Inflammatory macrophage treated with lipopolysaccharide for 4 hours (primary cell): ENCODE measurements at regions not wholly inside any gene's neighbourhood (a gene's known extent, or its start where the extent isn't known, plus 50 kb on each side); places are given as distances from the start of the nearest gene placed in this dataset.

Source experiments
- DNase-seq: peaks from one replicate; pipeline ENCODE4 v3.0.0-alpha.2; 2020

DNA sequence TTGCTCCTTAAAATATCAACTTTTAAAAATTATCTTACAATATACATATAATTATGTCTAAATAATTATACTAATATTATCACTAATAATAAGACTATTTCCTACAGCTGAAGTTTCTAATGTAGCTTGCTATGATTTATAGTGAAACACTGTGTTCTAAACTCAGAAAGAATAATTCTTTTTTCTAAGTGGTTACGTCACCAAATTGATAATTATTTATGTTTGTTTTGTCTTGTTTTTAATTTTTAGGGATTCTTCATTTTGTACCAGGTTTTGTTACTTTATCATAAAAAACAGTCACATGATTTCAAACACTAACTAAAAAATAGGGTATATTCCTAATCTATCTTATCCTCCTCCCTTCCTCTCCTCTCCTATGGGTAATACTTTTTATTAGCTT lies 662.1 kb downstream of the FRK start:
- no peak for DNase-seq

DNA sequence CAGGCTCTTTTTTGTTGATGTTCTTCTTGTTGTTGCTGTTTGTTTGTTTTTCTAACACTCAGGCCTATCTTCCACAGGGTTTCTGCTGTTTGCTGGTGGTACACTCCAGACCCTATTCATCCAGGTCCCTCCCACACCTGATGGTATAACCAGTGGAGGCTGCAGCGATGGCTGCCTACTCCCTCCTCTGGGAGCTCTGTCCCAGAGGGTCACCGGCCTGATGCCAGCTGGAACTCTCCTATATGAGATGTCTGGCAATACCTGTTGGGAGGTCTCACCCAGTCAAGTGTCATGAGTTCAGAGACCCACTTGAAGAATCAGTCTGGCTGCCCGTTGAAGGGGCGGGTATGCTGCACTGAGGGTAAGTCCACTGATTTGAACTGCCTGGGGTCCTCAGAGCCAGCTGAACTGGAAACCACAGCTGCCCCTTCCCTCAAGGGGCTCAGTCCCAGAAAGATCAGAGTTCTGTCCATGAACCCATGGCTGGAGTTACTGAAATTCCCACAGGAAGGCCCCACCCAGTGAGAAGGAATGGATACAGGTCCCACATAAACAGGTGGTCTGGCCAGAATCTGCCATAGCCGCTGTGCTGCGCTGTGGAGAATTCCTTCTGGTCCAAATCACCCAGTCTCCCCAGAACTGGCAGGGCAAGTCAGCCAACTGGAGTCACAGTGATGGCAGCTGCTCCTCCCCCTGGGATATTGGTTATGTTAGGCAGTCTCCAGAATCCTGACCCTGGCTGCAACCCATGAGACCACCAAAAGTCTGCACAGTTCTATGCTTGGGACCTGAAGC lies 664.4 kb downstream of the FRK start:
- no peak for DNase-seq

DNA sequence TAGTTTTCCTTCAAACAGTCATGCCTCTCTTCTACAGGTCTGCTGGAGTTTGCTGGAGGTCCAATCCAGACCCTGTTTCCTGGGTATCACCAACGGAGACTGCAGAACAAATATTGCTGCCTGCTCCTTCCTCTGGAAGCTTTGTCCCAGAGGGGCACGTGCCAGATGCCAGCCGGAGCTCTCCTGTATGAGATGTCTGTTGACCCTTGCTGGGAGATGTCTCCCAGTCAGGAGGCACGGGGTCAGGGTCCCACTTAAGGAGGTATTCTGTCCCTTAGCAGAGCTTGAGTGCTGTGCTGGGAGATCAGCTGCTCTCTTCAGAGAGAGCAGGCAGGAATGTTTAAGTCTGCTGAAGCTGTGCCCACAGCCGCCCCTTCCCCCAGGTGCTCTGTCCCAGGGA lies 666.9 kb downstream of the FRK start:
- no peak for DNase-seq

DNA sequence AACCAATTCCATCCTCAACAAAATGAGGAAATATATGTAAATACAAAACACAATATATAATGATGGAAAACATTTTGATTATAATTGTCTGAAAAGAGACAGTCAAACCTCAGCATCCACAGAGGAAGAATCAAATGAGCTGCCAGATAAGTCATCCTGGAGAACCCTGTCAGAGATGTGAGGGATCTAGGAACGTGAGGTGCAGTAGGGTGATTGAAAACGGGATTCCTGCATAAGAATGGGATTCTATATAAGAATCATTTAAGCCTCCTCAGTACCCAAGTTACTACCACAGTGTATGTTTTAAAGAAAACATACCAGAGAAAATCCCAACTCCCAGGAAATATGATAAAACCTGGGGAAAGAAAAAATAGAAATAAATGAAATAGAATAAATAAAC lies 690.5 kb downstream of the FRK start:
- no peak for DNase-seq

DNA sequence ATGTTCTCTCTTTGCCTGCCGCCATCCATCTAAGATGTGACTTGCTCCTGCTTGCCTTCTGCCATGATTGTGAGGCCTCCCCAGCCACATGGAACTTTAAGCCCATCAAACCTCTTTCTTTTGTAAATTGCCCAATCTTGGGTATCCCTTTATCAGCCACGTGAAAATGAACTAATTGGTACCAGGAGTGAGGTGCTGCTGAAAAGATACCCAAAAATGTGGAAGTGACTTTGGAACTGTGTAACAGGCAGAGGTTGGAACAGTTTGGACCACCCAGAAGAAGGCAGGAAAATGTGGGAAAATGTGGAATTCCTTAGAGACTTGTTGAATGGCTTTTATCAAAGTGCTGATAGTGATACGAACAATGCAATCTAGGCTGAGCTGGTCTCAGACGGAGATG lies 694.9 kb downstream of the FRK start:
- DNase-seq = no peak

DNA sequence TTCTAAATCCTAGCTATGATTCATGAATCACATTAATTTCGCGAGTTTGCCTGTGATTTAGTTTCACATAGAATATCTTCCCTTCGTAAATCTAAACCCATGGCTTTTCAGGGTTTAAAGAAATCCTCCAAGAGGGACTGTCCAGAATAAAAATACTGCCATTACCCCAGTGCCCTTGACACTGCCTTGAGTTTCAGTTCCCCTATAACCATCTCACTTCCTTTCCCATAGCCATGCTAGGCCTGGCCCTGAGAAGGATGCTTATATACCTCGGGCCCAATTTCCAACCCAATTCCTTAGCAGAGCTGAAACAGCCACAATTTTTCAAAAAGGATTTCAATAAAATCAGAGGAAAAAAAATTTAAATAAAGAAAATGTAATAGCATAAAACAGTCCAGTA lies 697.3 kb downstream of the FRK start:
- no peak for DNase-seq

DNA sequence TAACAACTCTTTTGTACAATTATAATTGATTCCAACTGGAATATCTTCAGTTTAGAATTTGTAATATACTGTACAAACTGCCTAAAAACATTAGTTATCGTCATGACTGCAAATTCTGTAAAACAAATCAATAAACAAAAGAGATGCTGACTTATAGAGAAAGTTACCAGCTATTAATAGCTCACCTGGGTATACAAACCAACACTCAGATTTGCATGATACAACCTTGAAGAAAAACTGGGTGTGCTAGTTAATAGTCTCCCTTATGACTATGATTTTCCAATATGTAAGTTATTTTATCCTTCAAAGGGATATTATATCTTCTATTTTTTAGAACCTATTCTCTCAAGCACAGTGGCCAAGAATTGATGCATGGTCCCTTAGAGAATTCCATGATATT lies 698.5 kb downstream of the FRK start:
- DNase-seq = no peak

DNA sequence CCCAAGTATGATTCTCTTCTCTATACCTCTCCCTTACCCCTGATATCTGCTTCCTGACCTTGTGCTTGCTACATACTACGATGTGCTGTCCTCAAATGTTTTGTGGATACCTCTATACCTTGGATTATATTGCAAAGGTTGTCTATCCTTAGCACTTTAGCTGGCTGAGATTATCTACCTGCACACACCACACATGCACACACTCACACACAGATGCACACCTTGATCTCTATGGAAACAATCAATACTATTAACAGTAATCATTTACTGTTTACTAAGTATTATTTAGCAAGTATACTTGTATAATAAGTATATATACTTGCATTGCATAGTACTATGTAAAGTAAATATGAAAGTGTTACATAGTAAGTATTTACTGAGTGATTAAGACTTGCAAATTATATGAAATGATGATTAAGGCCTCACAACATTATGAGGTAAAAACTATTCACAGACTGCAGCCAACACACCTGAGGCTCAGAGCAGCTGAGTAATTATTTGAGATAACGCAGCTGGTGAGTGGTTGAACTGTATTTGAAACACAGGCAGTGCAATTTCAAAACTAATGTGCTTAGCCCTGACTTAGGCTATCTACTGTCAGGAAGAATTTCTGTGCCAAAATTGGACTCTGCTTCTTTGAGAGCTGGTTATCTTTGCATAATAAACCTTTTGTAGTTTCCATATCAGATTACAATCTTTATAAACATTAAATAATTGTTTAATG lies 699.9 kb downstream of the FRK start:
- no peak for DNase-seq

DNA sequence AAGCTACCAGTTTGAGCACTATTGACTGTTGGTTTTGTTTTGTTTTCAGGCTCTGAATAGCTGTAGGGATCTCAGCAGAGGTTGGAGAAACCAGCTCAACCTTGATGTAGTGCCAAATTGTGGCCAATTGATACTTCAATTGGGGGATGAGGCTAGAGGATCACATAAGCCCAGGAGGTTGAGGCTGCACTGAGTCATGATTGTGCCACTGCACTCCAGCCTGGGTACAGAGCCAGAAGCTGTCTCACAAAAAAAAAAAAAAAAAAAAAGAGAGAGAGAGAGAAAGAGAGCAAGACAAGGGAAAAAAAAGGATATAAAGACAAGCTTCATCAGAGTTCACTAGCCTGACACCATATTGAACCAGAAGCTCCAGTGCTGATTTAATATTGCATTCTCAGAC lies 702.1 kb downstream of the FRK start:
- DNase-seq = no peak

DNA sequence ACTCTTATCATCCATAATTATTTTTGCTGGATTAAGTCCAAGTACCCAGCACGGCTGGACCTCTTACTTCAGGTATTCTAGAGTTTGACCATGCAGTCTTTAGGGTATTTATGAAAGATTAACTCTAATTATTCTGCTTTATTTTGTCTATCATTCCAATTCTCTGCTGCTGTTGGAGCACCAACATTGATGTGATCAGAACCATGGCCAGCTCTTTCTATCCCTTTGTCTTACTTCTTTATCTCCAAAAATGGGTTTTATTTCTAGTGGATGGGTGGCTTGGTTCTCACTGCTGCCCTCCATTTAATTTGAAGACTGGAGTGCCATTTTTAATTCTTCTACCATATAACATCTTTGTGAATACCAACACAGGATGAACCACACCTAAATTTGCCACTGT lies 704.3 kb downstream of the FRK start:
- DNase-seq = no peak

DNA sequence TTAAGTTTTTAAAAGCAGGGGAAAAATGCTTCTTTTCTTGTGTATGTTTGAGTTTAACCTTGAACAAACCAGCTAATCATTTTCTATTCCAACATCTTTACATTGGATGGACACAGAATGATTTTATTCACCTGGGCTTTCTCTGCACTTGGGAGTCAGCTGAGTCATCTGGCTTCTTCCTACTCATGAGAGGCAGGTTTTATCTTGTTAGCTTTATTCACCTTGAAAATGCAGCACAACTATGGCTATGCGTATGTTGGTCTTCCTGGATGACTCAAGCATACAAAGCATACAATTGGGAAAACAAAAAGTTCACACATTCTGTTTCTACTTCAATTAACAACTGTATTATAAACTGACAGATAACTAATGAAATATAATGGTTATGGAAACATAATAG lies 737.7 kb downstream of the FRK start:
- DNase-seq = no peak

DNA sequence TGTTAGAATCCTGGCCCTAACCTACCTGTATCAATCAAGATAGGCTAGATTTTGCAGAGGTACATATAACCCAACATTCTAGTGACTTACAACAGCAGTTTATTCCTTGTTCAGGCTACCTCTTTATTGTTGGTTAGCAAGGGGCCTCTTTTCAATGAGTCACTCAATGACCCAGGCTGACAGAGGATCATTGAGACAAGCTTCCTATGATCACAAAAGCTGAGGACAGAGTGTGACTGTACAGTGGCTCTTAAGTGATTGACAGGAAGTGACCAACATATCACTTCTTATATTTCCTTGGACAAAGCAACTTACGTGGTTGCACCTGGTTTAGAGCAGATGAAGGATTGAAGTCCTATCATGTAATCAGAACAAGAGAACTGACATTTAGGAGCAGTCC lies 740.9 kb downstream of the FRK start:
- no peak for DNase-seq

DNA sequence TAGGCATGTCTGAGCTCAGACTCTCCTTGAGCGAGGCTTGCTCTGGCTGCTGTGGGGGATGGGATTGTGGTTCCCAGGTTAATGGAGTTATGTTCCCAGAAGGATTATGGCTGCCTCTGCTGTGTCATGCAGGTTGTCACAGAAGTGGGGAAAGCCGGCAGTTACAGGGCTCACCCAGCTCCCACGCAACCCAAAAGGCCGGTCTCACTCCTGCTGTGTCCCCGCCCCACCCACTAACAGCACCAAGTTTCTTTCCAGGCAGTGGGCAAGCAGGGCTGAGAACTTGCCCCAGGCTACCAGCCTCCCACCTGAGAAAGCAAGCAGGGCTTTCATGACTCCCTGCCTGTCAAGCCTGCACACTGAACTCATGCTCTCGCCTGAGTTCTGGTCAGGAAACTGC lies 750.5 kb downstream of the FRK start:
- no peak for DNase-seq

DNA sequence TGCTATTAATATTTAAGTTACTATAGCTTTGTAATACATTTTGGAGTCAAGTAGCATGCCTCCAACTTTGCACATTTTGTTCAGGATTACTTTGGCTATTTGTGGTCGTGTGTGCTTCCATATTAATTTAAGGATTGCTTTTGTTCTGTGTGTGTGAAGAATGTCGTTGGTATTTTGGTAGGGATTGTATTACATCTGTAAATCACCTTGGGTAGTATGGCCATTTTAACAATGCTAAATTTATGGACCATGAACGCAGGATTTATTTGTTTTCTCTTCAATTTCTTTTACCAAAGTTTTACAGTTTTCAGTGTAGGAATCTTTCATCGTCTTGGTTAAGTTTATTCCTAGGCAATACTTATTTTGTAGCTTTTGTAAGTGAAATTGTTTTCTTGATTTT lies 758.0 kb downstream of the FRK start:
- DNase-seq = no peak

DNA sequence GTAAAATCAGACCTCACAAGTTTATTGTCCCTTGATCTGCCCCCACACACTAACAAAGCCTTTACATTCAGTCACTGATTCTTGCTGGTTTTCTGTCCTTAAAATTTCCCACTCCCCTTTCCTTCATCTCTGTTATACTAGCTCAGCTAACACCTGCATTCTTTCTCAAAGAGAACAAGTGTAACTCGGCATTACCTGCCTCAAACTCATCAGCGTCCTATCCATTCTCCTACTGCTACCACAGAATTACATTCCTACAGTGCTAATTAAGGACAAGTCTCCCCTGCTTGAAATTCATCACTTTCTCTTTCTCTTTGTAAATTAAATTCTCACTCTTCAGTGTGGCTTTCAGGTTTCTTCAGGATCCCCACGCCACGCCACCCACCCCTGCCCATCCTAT lies 773.2 kb downstream of the FRK start:
- DNase-seq = no peak

DNA sequence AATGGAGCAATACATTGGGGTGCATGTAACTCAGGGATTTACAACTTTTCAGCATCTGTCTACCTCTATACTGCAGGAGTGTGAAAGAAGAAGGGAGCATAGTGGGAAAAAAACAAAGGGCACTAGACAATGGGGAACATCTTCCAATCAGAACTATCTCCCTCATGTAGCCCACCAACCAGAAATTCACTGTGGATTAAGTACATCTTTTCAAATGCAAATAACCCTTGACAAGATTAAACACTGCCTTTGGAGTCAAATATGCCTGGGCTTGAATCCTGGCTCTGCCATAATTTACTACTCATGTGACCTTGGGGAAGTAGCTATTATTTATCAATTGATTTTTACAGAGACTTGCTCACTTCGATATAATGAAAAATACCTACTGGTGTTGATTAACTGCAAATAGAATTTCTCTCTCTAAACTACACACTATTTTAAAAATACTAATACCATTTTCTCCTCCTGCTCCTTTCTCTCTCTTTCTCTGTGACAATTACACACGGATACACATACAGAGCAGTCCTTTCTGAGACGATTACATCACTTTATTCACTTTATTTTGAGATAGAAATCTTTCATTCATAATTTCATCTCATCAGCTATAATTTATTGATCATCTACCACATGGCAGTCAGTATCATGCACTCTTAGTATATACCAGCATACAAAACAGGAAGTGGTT lies 783.7 kb downstream of the FRK start:
- DNase-seq = no peak

DNA sequence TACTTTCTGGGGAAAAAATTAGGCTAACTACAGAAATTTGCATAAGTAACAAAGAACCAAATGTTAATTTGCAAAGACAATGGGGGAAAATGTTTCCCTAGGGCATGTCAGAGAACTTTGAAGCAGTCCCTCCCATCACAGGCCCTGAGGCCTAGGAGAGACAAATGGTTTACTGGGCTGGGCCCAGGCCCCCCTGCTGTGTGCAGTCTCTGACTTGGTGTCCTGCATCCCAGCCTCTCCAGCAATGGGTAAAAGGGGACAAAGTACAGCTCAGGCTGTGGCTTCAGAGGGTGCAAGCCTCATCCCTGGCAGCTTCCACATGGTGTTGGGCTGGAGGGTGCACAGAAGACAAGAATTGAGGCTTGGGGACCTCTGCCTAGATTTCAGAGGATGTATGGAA lies 788.4 kb downstream of the FRK start:
- no peak for DNase-seq

DNA sequence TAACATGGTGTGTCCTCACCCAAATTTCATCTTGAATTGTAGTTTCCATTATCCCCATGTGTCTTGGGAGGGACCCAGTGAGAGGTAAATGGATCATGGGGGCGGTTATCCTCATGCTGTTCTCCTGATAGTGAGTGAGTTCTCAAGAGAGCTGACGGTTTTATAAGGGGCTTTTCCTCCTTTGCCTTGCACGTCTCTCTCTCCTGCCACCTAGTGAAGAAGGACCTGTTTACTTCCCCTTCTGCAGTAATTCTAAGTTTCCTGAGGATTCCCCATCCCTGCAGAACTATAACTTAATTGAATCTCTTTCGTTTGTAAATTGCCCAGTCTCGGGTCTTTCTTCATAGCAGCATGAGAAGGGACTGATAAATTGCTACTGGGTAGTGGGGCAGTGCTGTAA lies 789.3 kb downstream of the FRK start:
- DNase-seq = no peak

DNA sequence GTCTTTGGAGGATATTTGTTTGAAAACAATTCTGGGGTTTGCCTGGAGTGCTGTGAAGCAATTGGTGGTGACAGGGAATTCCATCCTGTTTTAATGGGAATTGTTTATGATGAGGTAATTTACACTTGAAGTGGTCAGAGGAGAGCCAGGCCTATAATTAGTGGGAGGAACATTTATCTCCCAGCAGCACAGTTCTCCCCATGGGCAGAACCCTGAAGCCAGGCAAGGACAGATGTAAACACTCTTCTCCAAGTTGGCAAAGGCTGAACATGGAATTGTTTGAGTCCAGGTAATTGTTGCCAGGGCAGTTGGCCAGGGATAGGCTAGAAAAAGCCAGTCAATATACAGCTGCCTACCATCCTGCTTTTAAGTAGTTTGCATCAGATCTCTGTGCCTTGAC lies 789.7 kb downstream of the FRK start:
- DNase-seq = no peak

DNA sequence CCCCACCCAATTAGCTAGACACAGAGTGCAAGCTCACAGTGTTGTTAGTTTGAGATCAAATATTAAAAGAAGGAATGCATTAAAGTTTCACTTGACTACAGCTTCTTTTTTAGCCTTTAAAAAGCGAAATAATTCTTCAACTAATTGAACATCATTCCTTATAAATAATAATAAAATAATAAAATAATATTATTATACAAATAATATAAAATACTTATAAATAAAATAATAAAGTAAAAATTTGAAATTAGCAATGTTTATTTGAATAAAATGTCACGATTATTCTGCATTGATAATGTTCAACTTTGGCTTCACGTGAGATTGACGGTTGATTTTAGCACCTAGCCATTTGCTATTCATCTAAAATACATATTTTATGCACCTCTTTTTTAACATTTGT lies 819.3 kb downstream of the FRK start:
- DNase-seq = no peak

DNA sequence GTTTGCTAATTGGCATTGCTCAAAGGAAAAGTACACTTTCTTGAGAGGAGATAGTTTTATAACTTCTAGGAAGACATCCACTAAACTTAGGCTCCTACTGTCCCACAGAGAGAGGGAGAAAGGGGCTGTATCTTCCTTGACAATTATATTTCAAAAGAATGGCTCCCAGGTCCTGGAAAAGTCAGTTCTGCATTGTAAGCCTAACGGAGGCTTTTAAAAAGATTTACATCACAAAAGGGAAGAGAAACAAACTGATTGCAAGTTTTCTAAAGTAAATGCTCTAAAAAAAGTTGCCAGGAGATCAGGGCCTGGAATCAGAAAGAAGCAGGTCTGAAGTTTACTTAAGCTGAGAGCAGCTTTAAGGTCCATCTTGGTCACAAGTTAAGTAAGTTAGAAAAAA lies 839.5 kb downstream of the FRK start:
- DNase-seq = no peak

DNA sequence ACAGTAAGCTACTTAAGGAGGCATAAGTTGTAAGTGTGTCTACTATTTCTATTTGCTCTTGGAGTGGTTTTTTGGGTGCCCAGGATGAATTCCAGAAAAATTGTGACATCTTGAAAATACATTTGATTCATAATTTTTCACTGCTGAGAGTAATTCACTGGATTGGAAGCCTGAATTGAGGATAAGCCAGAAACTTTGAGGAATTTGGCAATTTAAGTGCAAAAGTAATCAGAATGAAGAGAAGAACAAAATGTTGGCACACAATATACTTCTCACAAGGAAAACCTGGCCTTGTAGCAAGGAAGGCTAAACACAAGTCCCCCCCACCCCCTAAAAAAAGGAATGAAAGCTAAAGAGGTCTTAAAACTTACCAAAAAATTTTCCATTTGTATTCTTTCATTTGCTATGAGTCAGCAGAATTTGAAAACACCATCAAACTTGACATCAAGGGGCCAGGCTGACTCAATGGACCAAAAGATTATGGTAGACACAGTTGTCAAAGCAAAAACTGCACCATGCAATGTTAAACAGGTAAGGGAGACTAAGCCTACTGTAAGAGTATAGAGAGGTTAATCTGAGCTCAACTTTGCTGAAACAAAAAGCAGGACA lies 840.0 kb downstream of the FRK start:
- no peak for DNase-seq

DNA sequence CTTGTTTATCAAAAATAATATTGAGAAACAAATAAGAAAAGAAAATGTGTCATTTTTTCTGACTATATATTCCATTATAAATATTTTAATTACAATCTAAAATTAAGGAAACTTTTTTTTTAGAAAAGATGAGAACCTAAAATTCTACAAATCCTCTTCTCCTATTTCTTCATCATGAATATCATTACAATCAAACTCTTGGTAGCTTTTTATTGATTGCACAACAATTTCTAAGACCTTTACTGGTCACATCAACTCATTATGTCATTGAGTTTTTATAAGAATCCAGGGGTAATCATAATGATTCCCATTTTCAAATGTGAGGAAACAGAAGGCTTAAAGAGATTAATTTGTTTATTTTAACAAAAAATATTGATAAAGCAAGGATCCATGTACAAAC lies 841.0 kb downstream of the FRK start:
- DNase-seq = no peak

DNA sequence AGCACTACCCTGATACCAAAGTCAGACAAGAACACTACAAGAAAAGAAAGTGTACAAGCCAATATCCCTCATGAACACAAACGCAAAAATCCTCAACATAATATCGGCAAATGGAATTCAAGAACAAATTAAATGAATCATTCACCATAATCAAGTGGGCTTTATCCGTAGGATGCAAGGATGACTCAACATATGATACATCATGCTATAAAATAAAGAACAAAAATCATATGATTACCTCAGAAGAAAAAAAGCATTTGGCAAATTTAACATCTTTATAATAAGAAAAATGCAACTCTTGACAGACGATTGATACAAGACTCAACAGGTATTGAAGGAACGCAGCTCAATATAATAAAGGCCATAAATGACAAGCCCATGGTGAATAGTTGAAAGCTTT lies 843.9 kb downstream of the FRK start:
- DNase-seq = no peak
